Ammon's horn (tissue), 1 donor: ENCODE measurements at regions not wholly inside any gene's neighbourhood (a gene's known extent, or its start where the extent isn't known, plus 50 kb on each side); places are given as distances from the start of the nearest gene placed in this dataset.

Source experiments
- DNase-seq: peaks from one replicate; pipeline ENCODE4 v3.0.0-alpha.2; 2016; ENCODE audit warnings: low spot score

- DNase-seq = peak; percentile 84
Observed at GRCh38 chr15:91559066-91559465, 294.4 kb upstream of the SLCO3A1 start.

GRCh38 chr15:91561371-91562100 is 292.0 kb upstream of the SLCO3A1 start:
- peak; percentile 69 for DNase-seq

GRCh38 chr15:91562698-91563097 is 290.8 kb upstream of the SLCO3A1 start:
- DNase-seq = no peak

GRCh38 chr15:91564631-91565030 is 288.9 kb upstream of the SLCO3A1 start:
- no peak for DNase-seq

- DNase-seq = no peak
Observed at GRCh38 chr15:91566141-91566540, 287.4 kb upstream of the SLCO3A1 start.

- DNase-seq = no peak
Observed at GRCh38 chr15:91568036-91568435, 285.5 kb upstream of the SLCO3A1 start.

- DNase-seq = no peak
Observed at GRCh38 chr15:91572110-91572509, 281.4 kb upstream of the SLCO3A1 start.

GRCh38 chr15:91576096-91576495 is 277.4 kb upstream of the SLCO3A1 start:
- DNase-seq = no peak

- DNase-seq = no peak
Observed at GRCh38 chr15:91578511-91578910, 275.0 kb upstream of the SLCO3A1 start.

- no peak for DNase-seq
Observed at GRCh38 chr15:91584895-91585294, 268.6 kb upstream of the SLCO3A1 start.

GRCh38 chr15:91586560-91586959 is 266.9 kb upstream of the SLCO3A1 start:
- DNase-seq = no peak

- no peak for DNase-seq
Observed at GRCh38 chr15:91589360-91589759, 264.1 kb upstream of the SLCO3A1 start.

- DNase-seq = no peak
Observed at GRCh38 chr15:91592567-91592966, 260.9 kb upstream of the SLCO3A1 start.

GRCh38 chr15:91593067-91593466 is 260.4 kb upstream of the SLCO3A1 start:
- DNase-seq = no peak

GRCh38 chr15:91593653-91594052 is 259.9 kb upstream of the SLCO3A1 start:
- no peak for DNase-seq

GRCh38 chr15:91599261-91599660 is 254.2 kb upstream of the SLCO3A1 start:
- no peak for DNase-seq

GRCh38 chr15:91603384-91604080 is 250.0 kb upstream of the SLCO3A1 start:
- no peak for DNase-seq

GRCh38 chr15:91604122-91604521 is 249.4 kb upstream of the SLCO3A1 start:
- no peak for DNase-seq

GRCh38 chr15:91605576-91605975 is 247.9 kb upstream of the SLCO3A1 start:
- DNase-seq = no peak

- no peak for DNase-seq
Observed at GRCh38 chr15:91609231-91609630, 244.3 kb upstream of the SLCO3A1 start.

- DNase-seq = no peak
Observed at GRCh38 chr15:91609966-91610365, 243.5 kb upstream of the SLCO3A1 start.

GRCh38 chr15:91611561-91612323 is 241.8 kb upstream of the SLCO3A1 start:
- no peak for DNase-seq

GRCh38 chr15:91620229-91620628 is 233.3 kb upstream of the SLCO3A1 start:
- DNase-seq = no peak
